DND-41 (cell line): ENCODE measurements at regions not wholly inside any gene's neighbourhood (a gene's known extent, or its start where the extent isn't known, plus 50 kb on each side); places are given as distances from the start of the nearest gene placed in this dataset.

Source experiments
- EZH2 ChIP-seq: IDR thresholded peaks from 3 replicates; pipeline ENCODE4 v1.6.1; 2012; ENCODE audit warnings: borderline replicate concordance, low read depth, mild to moderate bottlenecking, moderate library complexity, low read length, inconsistent platforms; ENCODE audit not compliant: severe bottlenecking
- TF ChIP-seq, protein P1 (sequence below): IDR thresholded peaks from 2 replicates; pipeline ENCODE4 v1.5.1; 2012; ENCODE audit warnings: borderline replicate concordance, low read length, moderate library complexity, mild to moderate bottlenecking; ENCODE audit not compliant: poor library complexity, severe bottlenecking; ENCODE audit errors: extremely low read depth

DNA sequence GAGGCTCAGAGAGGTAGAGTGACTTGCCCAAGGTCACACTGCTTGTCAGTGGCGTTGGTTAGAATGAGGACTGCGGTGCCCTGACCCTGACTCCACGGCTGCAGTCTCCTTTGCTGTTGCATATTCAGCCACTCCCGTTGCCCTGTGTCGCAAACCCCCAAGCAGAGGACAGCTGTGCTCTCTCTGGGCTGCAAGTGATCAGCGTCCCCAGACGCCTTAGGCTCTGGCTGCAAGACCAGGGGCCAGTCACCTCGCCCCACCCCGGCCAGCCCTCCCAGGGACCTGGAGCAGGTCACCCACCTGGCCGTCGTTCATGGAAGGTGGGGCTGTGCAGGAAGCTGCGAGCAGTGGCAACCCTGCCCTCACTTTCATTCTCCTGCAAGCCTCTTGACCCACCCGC is 51.7 kb upstream of the NANOS1 start:
- TF ChIP-seq, protein P1, sequence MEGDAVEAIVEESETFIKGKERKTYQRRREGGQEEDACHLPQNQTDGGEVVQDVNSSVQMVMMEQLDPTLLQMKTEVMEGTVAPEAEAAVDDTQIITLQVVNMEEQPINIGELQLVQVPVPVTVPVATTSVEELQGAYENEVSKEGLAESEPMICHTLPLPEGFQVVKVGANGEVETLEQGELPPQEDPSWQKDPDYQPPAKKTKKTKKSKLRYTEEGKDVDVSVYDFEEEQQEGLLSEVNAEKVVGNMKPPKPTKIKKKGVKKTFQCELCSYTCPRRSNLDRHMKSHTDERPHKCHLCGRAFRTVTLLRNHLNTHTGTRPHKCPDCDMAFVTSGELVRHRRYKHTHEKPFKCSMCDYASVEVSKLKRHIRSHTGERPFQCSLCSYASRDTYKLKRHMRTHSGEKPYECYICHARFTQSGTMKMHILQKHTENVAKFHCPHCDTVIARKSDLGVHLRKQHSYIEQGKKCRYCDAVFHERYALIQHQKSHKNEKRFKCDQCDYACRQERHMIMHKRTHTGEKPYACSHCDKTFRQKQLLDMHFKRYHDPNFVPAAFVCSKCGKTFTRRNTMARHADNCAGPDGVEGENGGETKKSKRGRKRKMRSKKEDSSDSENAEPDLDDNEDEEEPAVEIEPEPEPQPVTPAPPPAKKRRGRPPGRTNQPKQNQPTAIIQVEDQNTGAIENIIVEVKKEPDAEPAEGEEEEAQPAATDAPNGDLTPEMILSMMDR, result no peak
- no peak for TF ChIP-seq EZH2
